Prostate gland (tissue), 2 donors: ENCODE measurements at regions not wholly inside any gene's neighbourhood (a gene's known extent, or its start where the extent isn't known, plus 50 kb on each side); places are given as distances from the start of the nearest gene placed in this dataset.
"Not testable (repeated sequence)": the region's sequence is repeated elsewhere in the genome, so short reads cannot be mapped to it uniquely, and the experiment has no call there.

Source experiments
- DNase-seq: peaks from one replicate; pipeline ENCODE4 v3.0.0-alpha.2; 2019; ENCODE audit warnings: low spot score
- H3K27ac ChIP-seq, 2 donors: fragments of 200-600 bp; sonication (generic); 2 replicates each; pipeline ENCODE4 v1.5.1; 2017 to 2019
- H3K27me3 ChIP-seq: fragments of 200-600 bp; sonication (generic); replicated peaks from 2 replicates; pipeline ENCODE4 v1.5.1; 2019; ENCODE audit not compliant: insufficient read depth
- H3K36me3 ChIP-seq, 2 donors: fragments of 200-600 bp; sonication (generic); 1 replicate in 1 of 2; 2 replicates in 1 of 2; pipeline versions ENCODE4 v1.5.1 to v1.8.1; 2017 to 2019
- H3K4me1 ChIP-seq: fragments of 200-600 bp; sonication (generic); replicated peaks from 2 replicates; pipeline ENCODE4 v1.5.1; 2019
- H3K4me3 ChIP-seq, 2 donors: fragments of 200-600 bp; sonication (generic); 2 replicates each; pipeline ENCODE4 v1.5.1; 2017 to 2019
- H3K9me3 ChIP-seq: fragments of 200-600 bp; sonication (generic); 2 replicates; pipeline ENCODE4 v1.5.1; 2017
- POLR2A ChIP-seq: fragments of 450-650 bp; IDR thresholded peaks from one replicate; pipeline ENCODE4 v1.6.1; 2016; ENCODE audit warnings: antibody characterized with exemption, mild to moderate bottlenecking
- POLR2AphosphoS5 ChIP-seq: sonication (generic); formaldehyde crosslinking; IDR thresholded peaks from one replicate; pipeline ENCODE4 v1.6.1; 2017; ENCODE audit warnings: antibody characterized with exemption
- WGBS: methylation state at CpG from one replicate; pipeline ENCODE4 v1.1.5; 2018; 5-methylcytosine and 5-hydroxymethylcytosine counted together
- intact Hi-C: fragments of 100-400 bp; cut with DNase I; formaldehyde crosslinking; loops from one replicate; pipeline ENCODE4 v1.14.2; 2022
- TF ChIP-seq, protein P1 (sequence below), 4 experiments: fragments of 200-600 bp in 2 of 4; fragments of 450-650 bp in 2 of 4; sonication (generic) in 2 of 4; IDR thresholded peaks; 1 replicate in 3 of 4; 2 replicates in 1 of 4; pipeline ENCODE4 v1.5.1; 2016 to 2019; ENCODE audit warnings: antibody characterized with exemption in 4 of 4, mild to moderate bottlenecking in 2 of 4, moderate library complexity in 2 of 4

DNA sequence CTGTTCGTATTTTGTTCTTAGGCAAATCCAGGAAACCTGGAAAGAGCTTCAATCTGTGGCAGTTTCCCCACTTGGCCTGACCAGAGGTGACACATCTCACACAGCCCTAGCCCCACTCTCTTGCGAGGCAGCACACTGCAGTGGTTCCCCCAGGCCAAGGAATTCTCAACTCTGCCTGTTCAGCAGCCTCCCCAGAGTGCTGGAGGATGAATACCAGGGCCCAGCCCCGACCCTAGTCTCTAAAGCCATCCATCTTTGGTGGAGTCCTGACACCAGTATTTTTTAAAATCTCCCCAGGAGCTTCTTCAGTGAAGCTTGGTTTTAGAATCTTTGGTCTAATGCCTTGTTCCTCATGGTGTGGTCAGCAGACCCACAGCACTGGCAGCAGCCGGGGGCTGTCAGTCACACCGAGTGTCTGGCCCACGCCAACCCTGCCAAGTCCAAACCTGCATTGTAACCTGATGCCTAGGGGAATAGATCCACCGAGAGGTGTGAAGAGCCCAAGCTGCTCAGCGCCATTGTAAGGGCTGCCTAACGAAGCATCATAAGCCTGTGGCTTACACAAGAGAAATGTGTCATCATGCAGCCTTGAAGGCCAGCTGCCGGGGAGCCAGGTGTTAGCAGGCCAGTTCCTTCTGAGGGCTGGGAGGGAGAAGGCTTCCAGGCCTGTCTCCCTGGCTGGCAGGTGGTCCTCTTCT, 428.7 kb upstream of the ID2 start:
- no peak for DNase-seq
- H3K4me3 ChIP-seq = no peak overlapping the region
- H3K36me3 ChIP-seq = no peaks in the 10 kb centered on the region
- H3K27me3 ChIP-seq = no peaks in the 10 kb centered on the region
- intact Hi-C loops = no loop called here
- H3K4me1 ChIP-seq = no peaks in the 10 kb centered on the region
- WGBS = 67% methylated on average over 10 of the region's 10 CpGs
- H3K27ac ChIP-seq = no peak overlapping the region
- no peaks in the 10 kb centered on the region for H3K9me3 ChIP-seq
- TF ChIP-seq POLR2A (no peak), POLR2AphosphoS5 (no peak)
- TF ChIP-seq, protein P1, sequence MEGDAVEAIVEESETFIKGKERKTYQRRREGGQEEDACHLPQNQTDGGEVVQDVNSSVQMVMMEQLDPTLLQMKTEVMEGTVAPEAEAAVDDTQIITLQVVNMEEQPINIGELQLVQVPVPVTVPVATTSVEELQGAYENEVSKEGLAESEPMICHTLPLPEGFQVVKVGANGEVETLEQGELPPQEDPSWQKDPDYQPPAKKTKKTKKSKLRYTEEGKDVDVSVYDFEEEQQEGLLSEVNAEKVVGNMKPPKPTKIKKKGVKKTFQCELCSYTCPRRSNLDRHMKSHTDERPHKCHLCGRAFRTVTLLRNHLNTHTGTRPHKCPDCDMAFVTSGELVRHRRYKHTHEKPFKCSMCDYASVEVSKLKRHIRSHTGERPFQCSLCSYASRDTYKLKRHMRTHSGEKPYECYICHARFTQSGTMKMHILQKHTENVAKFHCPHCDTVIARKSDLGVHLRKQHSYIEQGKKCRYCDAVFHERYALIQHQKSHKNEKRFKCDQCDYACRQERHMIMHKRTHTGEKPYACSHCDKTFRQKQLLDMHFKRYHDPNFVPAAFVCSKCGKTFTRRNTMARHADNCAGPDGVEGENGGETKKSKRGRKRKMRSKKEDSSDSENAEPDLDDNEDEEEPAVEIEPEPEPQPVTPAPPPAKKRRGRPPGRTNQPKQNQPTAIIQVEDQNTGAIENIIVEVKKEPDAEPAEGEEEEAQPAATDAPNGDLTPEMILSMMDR (IDR thresholded peaks at IDR 0.05) = no peak

DNA sequence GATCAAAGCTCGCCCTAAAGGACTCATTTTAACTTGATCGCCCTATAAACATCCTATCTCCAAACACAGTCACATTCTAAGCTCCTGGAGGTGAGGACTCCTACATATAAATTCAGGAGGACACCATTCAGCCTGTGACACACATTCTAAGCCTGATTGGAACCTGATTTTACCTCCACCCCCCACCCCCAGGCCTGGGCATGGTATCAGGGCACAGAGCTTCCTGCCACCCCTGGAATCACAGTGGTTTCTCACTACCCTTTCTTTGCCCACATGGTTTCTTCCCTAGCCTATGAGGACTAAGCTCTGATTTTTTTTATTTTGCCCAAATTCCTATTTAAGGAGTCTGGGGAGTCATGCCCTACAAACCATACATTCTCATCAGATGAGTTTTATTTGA, 428.1 kb upstream of the ID2 start:
- TF ChIP-seq POLR2AphosphoS5 = no peak
- TF ChIP-seq POLR2A = no peak
- TF ChIP-seq, protein P1 (IDR thresholded peaks at IDR 0.05) = no peak
- intact Hi-C loops = no loop called here
- H3K27me3 ChIP-seq = no peaks in the 10 kb centered on the region
- no peaks in the 10 kb centered on the region for H3K4me1 ChIP-seq
- no peak overlapping the region for H3K27ac ChIP-seq
- no peaks in the 10 kb centered on the region for H3K36me3 ChIP-seq
- no peak for DNase-seq
- H3K4me3 ChIP-seq = no peak overlapping the region
- H3K9me3 ChIP-seq = no peaks in the 10 kb centered on the region
- WGBS = 89% methylated on average over 2 of the region's 2 CpGs

DNA sequence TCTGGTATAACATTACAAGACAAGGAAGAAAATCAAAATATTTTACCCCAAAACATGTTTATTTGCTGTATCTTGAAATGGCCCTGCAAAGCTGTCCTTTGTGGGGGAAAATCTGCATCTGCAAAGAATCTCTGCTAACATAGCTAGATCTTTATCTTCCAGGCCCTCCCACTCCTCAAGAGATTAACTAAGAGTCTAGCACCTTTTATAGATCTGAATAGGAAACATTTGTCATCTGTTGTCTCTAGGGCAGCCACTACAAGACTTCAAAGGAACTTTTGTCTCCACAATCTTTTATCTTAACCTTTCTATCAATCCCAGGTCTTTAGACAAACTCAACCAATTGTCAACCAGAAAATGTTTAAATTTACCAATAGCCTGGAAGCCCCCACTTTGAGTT, 427.6 kb upstream of the ID2 start:
- H3K4me3 ChIP-seq, H3K4me1 ChIP-seq, H3K36me3 ChIP-seq, DNase-seq, intact Hi-C loops, H3K27ac ChIP-seq, H3K27me3 ChIP-seq, H3K9me3 ChIP-seq: not testable (repeated sequence)

DNA sequence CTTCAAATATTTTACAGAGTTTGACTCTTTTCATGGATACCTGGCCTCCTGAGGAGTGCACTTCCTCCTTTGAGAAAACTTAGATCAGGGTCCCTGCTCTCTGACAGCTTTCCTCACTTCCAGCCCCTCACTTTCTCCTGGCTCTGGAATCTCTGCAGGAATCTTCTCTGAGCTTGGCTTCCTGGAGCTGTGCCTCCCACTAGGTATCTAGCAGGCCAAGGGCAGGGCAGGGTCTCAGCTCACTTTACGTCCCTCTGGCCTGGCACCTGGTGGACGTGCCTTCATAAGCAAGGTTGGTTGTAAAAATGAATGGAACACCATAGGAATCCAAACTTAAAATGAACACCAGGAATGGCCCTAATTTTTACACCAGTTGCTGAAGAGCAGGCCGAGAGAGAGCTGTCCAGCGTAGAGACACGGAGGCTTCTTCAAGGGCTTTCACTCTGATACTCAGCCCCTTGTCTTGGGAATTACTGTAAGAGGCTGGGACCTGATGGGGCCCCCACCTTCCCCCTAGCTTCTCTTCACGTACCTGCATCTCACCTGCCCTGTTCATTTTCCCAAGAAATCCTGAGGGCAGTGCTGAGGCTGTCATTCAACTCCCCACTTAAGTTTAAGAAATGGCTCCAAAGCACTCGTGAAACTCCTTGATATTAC, 426.9 kb upstream of the ID2 start:
- no peaks in the 10 kb centered on the region for H3K27me3 ChIP-seq
- intact Hi-C loops = no loop called here
- TF ChIP-seq POLR2A = no peak
- no peak for TF ChIP-seq POLR2AphosphoS5
- TF ChIP-seq, protein P1 (IDR thresholded peaks at IDR 0.05) = no peak
- no peaks in the 10 kb centered on the region for H3K9me3 ChIP-seq
- DNase-seq = no peak
- no peaks in the 10 kb centered on the region for H3K4me1 ChIP-seq
- H3K36me3 ChIP-seq = no peaks in the 10 kb centered on the region
- 94% methylated on average over 7 of the region's 7 CpGs for WGBS
- H3K4me3 ChIP-seq = no peak overlapping the region
- no peak overlapping the region for H3K27ac ChIP-seq

DNA sequence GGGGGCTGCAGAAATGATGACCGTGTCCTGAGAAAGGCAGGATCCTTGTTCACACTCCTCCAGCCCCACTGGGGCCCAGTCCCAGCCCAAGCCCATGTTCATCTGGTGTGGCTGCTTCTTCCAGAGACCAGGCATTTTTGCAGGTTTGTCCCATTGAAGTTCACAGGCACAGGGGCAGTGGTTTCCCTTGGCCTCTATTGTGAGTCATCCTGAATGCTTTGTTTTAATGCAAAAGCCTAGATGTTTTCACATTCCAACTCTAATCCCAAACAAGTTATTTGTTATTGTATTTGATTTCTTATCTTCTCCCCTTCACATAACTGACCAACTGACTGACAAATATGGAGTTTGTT, 426.4 kb upstream of the ID2 start:
- H3K4me1 ChIP-seq = no peaks in the 10 kb centered on the region
- no peaks in the 10 kb centered on the region for H3K27me3 ChIP-seq
- no peaks in the 10 kb centered on the region for H3K36me3 ChIP-seq
- 95% methylated on average over 1 of the region's 1 CpG for WGBS
- TF ChIP-seq, protein P1 (IDR thresholded peaks at IDR 0.05) = no peak
- no peak overlapping the region for H3K4me3 ChIP-seq
- H3K9me3 ChIP-seq = no peaks in the 10 kb centered on the region
- no peak overlapping the region for H3K27ac ChIP-seq
- DNase-seq = no peak
- intact Hi-C loops = no loop called here
